Astrocyte (in vitro differentiated cells and primary cell): ENCODE measurements at regions not wholly inside any gene's neighbourhood (a gene's known extent, or its start where the extent isn't known, plus 50 kb on each side); places are given as distances from the start of the nearest gene placed in this dataset.

ENCODE experiments used
- DNase-seq: peaks from one replicate; pipeline ENCODE4 v3.0.0-alpha.2; 2010; ENCODE audit warnings: low read depth
- FAIRE-seq: peaks from 2 replicates; lab custom pipeline; 2011; peaks lifted over from hg19 to GRCh38; lab: Jason Lieb, UNC
- H2AFZ ChIP-seq: 2 replicates; pipeline ENCODE4 v1.6.0; 2012; ENCODE audit warnings: low read depth, low read length, inconsistent platforms
- H3K27ac ChIP-seq: 2 replicates; pipeline ENCODE4 v1.5.1; 2011; ENCODE audit warnings: low read depth, low read length, inconsistent platforms
- H3K27me3 ChIP-seq: 2 replicates; pipeline ENCODE4 v1.6.0; 2011; ENCODE audit warnings: low read length, inconsistent platforms; ENCODE audit not compliant: insufficient read depth
- H3K36me3 ChIP-seq: 2 replicates; pipeline ENCODE4 v1.5.1; 2011; ENCODE audit warnings: low read length, inconsistent platforms; ENCODE audit not compliant: insufficient read depth
- H3K4me1 ChIP-seq: 2 replicates; pipeline ENCODE4 v1.5.1; 2011; ENCODE audit warnings: low read length, inconsistent platforms; ENCODE audit not compliant: insufficient read depth
- H3K4me2 ChIP-seq: 2 replicates; pipeline ENCODE4 v1.6.0; 2012; ENCODE audit warnings: low read length, inconsistent platforms
- H3K4me3 ChIP-seq: 2 replicates; pipeline ENCODE4 v1.5.1; 2011; ENCODE audit warnings: low read depth, mild to moderate bottlenecking, low read length, inconsistent platforms; ENCODE audit not compliant: insufficient read depth
- H3K79me2 ChIP-seq: 2 replicates; pipeline ENCODE4 v1.6.0; 2012; ENCODE audit warnings: mild to moderate bottlenecking, low read length, inconsistent platforms; ENCODE audit not compliant: insufficient read depth
- H3K9ac ChIP-seq: 2 replicates; pipeline ENCODE4 v1.6.0; 2012; ENCODE audit warnings: mild to moderate bottlenecking, low read length, inconsistent platforms
- H3K9me3 ChIP-seq: 2 replicates; pipeline ENCODE4 v1.5.1; 2012; ENCODE audit warnings: low read depth, mild to moderate bottlenecking, low read length, inconsistent platforms; ENCODE audit not compliant: insufficient read depth
- H4K20me1 ChIP-seq: 2 replicates; pipeline ENCODE4 v1.6.0; 2012; ENCODE audit warnings: low read length, inconsistent platforms; ENCODE audit not compliant: insufficient read depth
- H3K27ac Mint-ChIP-seq: one replicate; pipeline ENCODE4 v1.8.0; 2021; ENCODE audit warnings: mild to moderate bottlenecking, mixed read lengths; ENCODE audit not compliant: unreplicated experiment
- H3K27me3 Mint-ChIP-seq: one replicate; pipeline ENCODE4 v1.8.0; 2021; ENCODE audit warnings: low read depth, mixed read lengths; ENCODE audit not compliant: unreplicated experiment
- H3K36me3 Mint-ChIP-seq: one replicate; pipeline ENCODE4 v1.8.0; 2021; ENCODE audit warnings: low read depth, mixed read lengths; ENCODE audit not compliant: unreplicated experiment
- H3K4me1 Mint-ChIP-seq: one replicate; pipeline ENCODE4 v1.8.0; 2021; ENCODE audit warnings: low read depth, mixed read lengths; ENCODE audit not compliant: unreplicated experiment
- H3K4me3 Mint-ChIP-seq: one replicate; pipeline ENCODE4 v1.8.0; 2021; ENCODE audit warnings: mild to moderate bottlenecking, moderate library complexity, mixed read lengths; ENCODE audit not compliant: unreplicated experiment
- H3K9me3 Mint-ChIP-seq: one replicate; pipeline ENCODE4 v1.8.0; 2021; ENCODE audit warnings: mild to moderate bottlenecking, mixed read lengths; ENCODE audit not compliant: unreplicated experiment
- CTCF ChIP-seq: IDR thresholded peaks from 2 replicates; pipeline ENCODE4 v1.5.1; 2011; ENCODE audit warnings: low read depth, mild to moderate bottlenecking, inconsistent platforms, low read length, moderate library complexity; ENCODE audit not compliant: insufficient read depth
- EZH2 ChIP-seq: IDR thresholded peaks from 2 replicates; pipeline ENCODE4 v1.6.1; 2012; ENCODE audit warnings: mild to moderate bottlenecking, low read length, inconsistent platforms; ENCODE audit not compliant: insufficient read depth

DNA sequence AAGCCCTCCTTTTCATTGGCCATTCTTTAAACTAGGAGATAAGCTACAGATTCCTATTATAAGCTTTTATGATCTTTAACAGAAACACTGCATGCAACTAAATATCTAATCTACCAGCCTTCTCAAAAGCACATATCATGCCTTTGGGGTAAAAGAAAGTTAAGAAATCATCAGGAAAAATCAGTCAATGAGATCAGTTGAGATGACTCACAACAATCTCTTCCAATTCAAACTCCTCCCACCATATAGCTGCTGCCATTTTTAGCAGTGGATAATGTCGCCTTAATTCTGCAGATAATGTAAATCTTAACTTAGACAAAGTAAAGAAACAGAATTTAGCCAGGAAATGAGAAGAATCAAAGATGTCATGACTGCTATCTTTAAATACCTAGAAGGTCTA lies 135.2 kb upstream of the BCL6 start:
- H2AFZ ChIP-seq, result no peak overlapping the region

GRCh38 chr3:187880851-187881250 lies 135.6 kb upstream of the BCL6 start:
- no peak overlapping the region for H3K4me3 ChIP-seq
- H3K9me3 ChIP-seq, result no peaks in the 10 kb centered on the region
- Mint-ChIP-seq H3K27ac (no peak overlapping the region), H3K36me3 (no peaks in the 10 kb centered on the region), H3K9me3 (no peaks in the 10 kb centered on the region), H3K27me3 (no peaks in the 10 kb centered on the region), H3K4me3 (no peak overlapping the region), H3K4me1 (peaks cover 14% of the 10 kb centered on the region)
- H3K27me3 ChIP-seq, result no peaks in the 10 kb centered on the region
- no peak overlapping the region for H3K27ac ChIP-seq
- no peaks in the 10 kb centered on the region for H4K20me1 ChIP-seq
- no peak overlapping the region for H2AFZ ChIP-seq
- peaks cover 12% of the 10 kb centered on the region for H3K4me1 ChIP-seq
- no peaks in the 10 kb centered on the region for H3K79me2 ChIP-seq
- TF ChIP-seq EZH2 (no peak), CTCF (no peak)
- no peaks in the 10 kb centered on the region for H3K36me3 ChIP-seq
- no peak overlapping the region for H3K4me2 ChIP-seq
- no peak overlapping the region for H3K9ac ChIP-seq
- FAIRE-seq, result no peak
- DNase-seq, result no peak

More for the DNA sequence above, 135.2 kb upstream of the BCL6 start:
- H3K36me3 ChIP-seq, result no peaks in the 10 kb centered on the region
- no peak for FAIRE-seq
- Mint-ChIP-seq H3K27me3 (no peaks in the 10 kb centered on the region), H3K4me3 (no peak overlapping the region), H3K9me3 (no peaks in the 10 kb centered on the region), H3K36me3 (no peaks in the 10 kb centered on the region), H3K4me1 (peaks cover 14% of the 10 kb centered on the region), H3K27ac (peak overlapping the region; percentile 3)
- H3K79me2 ChIP-seq, result no peaks in the 10 kb centered on the region
- no peak overlapping the region for H3K9ac ChIP-seq
- peaks cover 12% of the 10 kb centered on the region for H3K4me1 ChIP-seq
- H3K27me3 ChIP-seq, result no peaks in the 10 kb centered on the region
- no peak overlapping the region for H3K4me3 ChIP-seq
- peak; percentile 31 for DNase-seq
- H3K27ac ChIP-seq, result no peak overlapping the region
- H3K9me3 ChIP-seq, result no peaks in the 10 kb centered on the region
- no peak overlapping the region for H3K4me2 ChIP-seq
- H4K20me1 ChIP-seq, result no peaks in the 10 kb centered on the region
- no peak for TF ChIP-seq CTCF
- no peak for TF ChIP-seq EZH2

DNA sequence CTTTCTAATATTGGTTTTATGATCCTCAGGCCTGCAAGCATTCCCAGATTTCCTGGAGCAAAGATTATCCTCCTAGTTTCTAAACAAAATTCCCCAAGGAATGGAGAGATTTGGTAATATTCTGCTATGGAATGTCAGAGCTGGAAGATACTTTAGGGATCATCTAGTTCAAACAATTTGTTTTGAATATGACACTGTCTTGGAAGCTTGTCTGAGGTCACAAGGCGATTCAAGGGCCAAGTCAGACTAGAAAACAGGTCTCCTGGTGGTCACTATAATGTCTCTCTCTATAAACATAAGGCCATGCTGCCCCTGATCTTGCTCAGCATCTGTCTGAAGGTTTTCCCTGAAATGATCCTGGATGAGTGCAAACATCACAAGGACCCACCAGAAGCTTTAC lies 143.4 kb upstream of the BCL6 start:
- Mint-ChIP-seq H3K4me1 (no peaks in the 10 kb centered on the region), H3K9me3 (peaks cover 2% of the 10 kb centered on the region), H3K4me3 (no peak overlapping the region), H3K27me3 (no peaks in the 10 kb centered on the region), H3K27ac (no peak overlapping the region), H3K36me3 (no peaks in the 10 kb centered on the region)
- Histone ChIP-seq H3K4me3 (no peak overlapping the region), H3K9ac (no peak overlapping the region), H3K27ac (no peak overlapping the region), H4K20me1 (no peaks in the 10 kb centered on the region), H3K4me2 (no peak overlapping the region), H3K9me3 (no peaks in the 10 kb centered on the region), H3K4me1 (no peaks in the 10 kb centered on the region), H3K79me2 (no peaks in the 10 kb centered on the region), H3K27me3 (no peaks in the 10 kb centered on the region), H2AFZ (no peak overlapping the region), H3K36me3 (no peaks in the 10 kb centered on the region)
- FAIRE-seq (no peak), DNase-seq (no peak)
- no peak for TF ChIP-seq EZH2
- no peak for TF ChIP-seq CTCF
